ENCODE measurements at regions not wholly inside any gene's neighbourhood (a gene's known extent, or its start where the extent isn't known, plus 50 kb on each side); places are given as distances from the start of the nearest gene placed in this dataset.

GRCh38 chr3:178480795-178481194, 55.4 kb upstream of the KCNMB2 start:
- ChIA-PET CTCF (no interaction called here), POLR2A (ENCODE audit: low non-redundant PET) (no interaction called here)
- no peak for DNase-seq (ENCODE audit: low spot score)
- H3K27ac ChIP-seq = no peak overlapping the region
- no peak for TF ChIP-seq CTCF (conservative IDR thresholded peaks at IDR 0.05; ENCODE audit: low read depth)

GRCh38 chr3:178482981-178483380, 53.3 kb upstream of the KCNMB2 start:
- DNase-seq (ENCODE audit: low spot score) = no peak
- no peak for TF ChIP-seq CTCF (conservative IDR thresholded peaks at IDR 0.05; ENCODE audit: low read depth)
- CTCF ChIA-PET = no interaction called here
- POLR2A ChIA-PET (ENCODE audit: low non-redundant PET) = no interaction called here
- no peak overlapping the region for H3K27ac ChIP-seq

- ChIA-PET POLR2A (ENCODE audit: low non-redundant PET) (no interaction called here), CTCF (no interaction called here)
- no peak for TF ChIP-seq CTCF (conservative IDR thresholded peaks at IDR 0.05; ENCODE audit: low read depth)
- H3K27ac ChIP-seq = no peak overlapping the region
- no peak for DNase-seq (ENCODE audit: low spot score)
Observed at GRCh38 chr3:178483704-178484103, 52.5 kb upstream of the KCNMB2 start.

GRCh38 chr3:178485756-178486155, 50.5 kb upstream of the KCNMB2 start:
- CTCF ChIA-PET = no interaction called here
- H3K27ac ChIP-seq = no peak overlapping the region
- DNase-seq (ENCODE audit: low spot score) = no peak
- TF ChIP-seq CTCF (conservative IDR thresholded peaks at IDR 0.05; ENCODE audit: low read depth) = no peak
- POLR2A ChIA-PET (ENCODE audit: low non-redundant PET) = no interaction called here

All from RWPE1 (cell line).